ENCODE measurements at regions not wholly inside any gene's neighbourhood (a gene's known extent, or its start where the extent isn't known, plus 50 kb on each side); places are given as distances from the start of the nearest gene placed in this dataset.

GRCh38 chr7:22598318-22598920, 98.4 kb upstream of the STEAP1B start:
- TF ChIP-seq POLR2A (IDR thresholded peaks at IDR 0.05) = no peak
- TF ChIP-seq CTCF (IDR thresholded peaks at IDR 0.05) = no peak

All from adrenal gland (tissue), 5 donors.